Liver (tissue), 7 donors: ENCODE measurements at regions not wholly inside any gene's neighbourhood (a gene's known extent, or its start where the extent isn't known, plus 50 kb on each side); places are given as distances from the start of the nearest gene placed in this dataset.

ENCODE experiments used
- DNase-seq: peaks from one replicate; pipeline ENCODE4 v3.0.0-alpha.2; 2017; ENCODE audit warnings: low spot score
- H3K27ac ChIP-seq, 2 donors: one replicate each; pipeline ENCODE4 v1.7.0; 2013; ENCODE audit warnings: inconsistent platforms in 2 of 2, low read length in 2 of 2, control low read depth in 1 of 2, low read depth in 1 of 2, mild to moderate bottlenecking in 1 of 2
- H3K27me3 ChIP-seq, 4 donors: one replicate each; pipeline versions ENCODE4 v1.6.1 to v1.7.0; 2013; ENCODE audit warnings: low read length in 3 of 4, inconsistent platforms in 1 of 4, mild to moderate bottlenecking in 1 of 4, moderate library complexity in 1 of 4; ENCODE audit not compliant: control insufficient read depth in 4 of 4, insufficient read depth in 4 of 4
- H3K36me3 ChIP-seq, 4 donors: one replicate each; pipeline versions ENCODE4 v1.6.1 to v1.7.0; 2013; ENCODE audit warnings: low read length in 3 of 4, mild to moderate bottlenecking in 3 of 4, low read depth in 1 of 4, moderate library complexity in 1 of 4; ENCODE audit not compliant: control insufficient read depth in 4 of 4, insufficient read depth in 3 of 4
- H3K4me1 ChIP-seq, 4 donors: one replicate each; pipeline versions ENCODE4 v1.6.1 to v1.7.0; 2013; ENCODE audit warnings: low read length in 3 of 4, mild to moderate bottlenecking in 3 of 4, moderate library complexity in 1 of 4; ENCODE audit not compliant: control insufficient read depth in 4 of 4, insufficient read depth in 4 of 4
- H3K4me3 ChIP-seq, 3 donors: one replicate each; pipeline versions ENCODE4 v1.6.1 to v1.7.0; 2013; ENCODE audit warnings: low read length in 3 of 3, control low read depth in 1 of 3, low read depth in 1 of 3, mild to moderate bottlenecking in 1 of 3
- H3K9ac ChIP-seq, 2 donors: one replicate each; pipeline ENCODE4 v1.7.0; 2013; ENCODE audit warnings: low read length in 2 of 2, mild to moderate bottlenecking in 2 of 2, moderate library complexity in 2 of 2, control low read depth in 1 of 2, low read depth in 1 of 2
- H3K9me3 ChIP-seq, 4 donors: one replicate each; pipeline versions ENCODE4 v1.6.1 to v1.7.0; 2013; ENCODE audit warnings: low read length in 3 of 4; ENCODE audit not compliant: control insufficient read depth in 4 of 4
- ATF3 ChIP-seq: IDR thresholded peaks from 2 replicates; pipeline ENCODE4 v1.6.1; 2016; ENCODE audit warnings: antibody characterized with exemption
- EGR1 ChIP-seq, 2 donors: IDR thresholded peaks; 2 replicates each; pipeline ENCODE4 v1.6.1; 2016 to 2018; ENCODE audit warnings: antibody characterized with exemption in 2 of 2, low read depth in 2 of 2
- FOXA1 ChIP-seq: IDR thresholded peaks from 2 replicates; pipeline ENCODE4 v1.6.1; 2016; ENCODE audit warnings: antibody characterized with exemption
- HNF4A ChIP-seq, 2 donors: conservative IDR thresholded peaks; 2 replicates each; pipeline ENCODE4 v1.6.1; 2016; ENCODE audit warnings: antibody characterized with exemption in 2 of 2, mild to moderate bottlenecking in 2 of 2
- HNF4G ChIP-seq: IDR thresholded peaks from 2 replicates; pipeline ENCODE4 v1.6.1; 2016; ENCODE audit warnings: antibody characterized with exemption
- MAX ChIP-seq: IDR thresholded peaks from 2 replicates; pipeline ENCODE4 v1.6.1; 2016; ENCODE audit warnings: antibody characterized with exemption
- NR2F2 ChIP-seq: IDR thresholded peaks from 2 replicates; pipeline ENCODE4 v1.6.1; 2016; ENCODE audit warnings: antibody characterized with exemption
- RAD21 ChIP-seq, 2 donors: IDR thresholded peaks; 2 replicates each; pipeline ENCODE4 v1.6.1; 2016; ENCODE audit warnings: antibody characterized with exemption in 2 of 2, mild to moderate bottlenecking in 2 of 2
- REST ChIP-seq: IDR thresholded peaks from 2 replicates; pipeline ENCODE4 v1.6.1; 2016; ENCODE audit warnings: antibody characterized with exemption, mild to moderate bottlenecking
- RXRA ChIP-seq, 2 donors: IDR thresholded peaks; 2 replicates each; pipeline ENCODE4 v1.6.1; 2017 to 2018; ENCODE audit warnings: antibody characterized with exemption in 2 of 2, mild to moderate bottlenecking in 1 of 2
- SP1 ChIP-seq: IDR thresholded peaks from 2 replicates; pipeline ENCODE4 v1.6.1; 2018; ENCODE audit warnings: antibody characterized with exemption, mild to moderate bottlenecking
- YY1 ChIP-seq: IDR thresholded peaks from 2 replicates; pipeline ENCODE4 v1.6.1; 2016; ENCODE audit warnings: antibody characterized with exemption, mild to moderate bottlenecking
- ZBTB33 ChIP-seq: IDR thresholded peaks from 2 replicates; pipeline ENCODE4 v1.6.1; 2016; ENCODE audit warnings: antibody characterized with exemption
- WGBS: extraction: QIAGEN DNeasy Blood & Tissue Kit; methylation state at CpG from one replicate; pipeline ENCODE4 v1.1.7; 2013; 5-methylcytosine and 5-hydroxymethylcytosine counted together
- donor health status: healthy.
- donor health status: healthy.
- donor health status: healthy.
- donor health status: healthy.

GRCh38 chr5:163318707-163319106, 118.7 kb upstream of the CCNG1 start:
- WGBS, result 90% methylated on average over 14 of the region's 14 CpGs
- TF ChIP-seq MAX, result no peak
- no peak for TF ChIP-seq EGR1 (IDR thresholded peaks at IDR 0.05; ENCODE audit: low read depth in 2 of 2)
- TF ChIP-seq HNF4A (conservative IDR thresholded peaks at IDR 0.05), result no peak
- no peak for TF ChIP-seq FOXA1
- no peak for TF ChIP-seq RXRA (IDR thresholded peaks at IDR 0.05)
- TF ChIP-seq SP1, result no peak
- no peak for TF ChIP-seq RAD21 (IDR thresholded peaks at IDR 0.05)
- TF ChIP-seq ATF3, result no peak
- no peak for TF ChIP-seq NR2F2
- TF ChIP-seq ZBTB33, result no peak
- no peak for TF ChIP-seq YY1
- TF ChIP-seq HNF4G, result no peak
- no peaks in the 10 kb centered on the region for H3K36me3 ChIP-seq
- no peak overlapping the region for H3K27ac ChIP-seq
- no peak overlapping the region for H3K9ac ChIP-seq
- H3K4me1 ChIP-seq, result no peaks in the 10 kb centered on the region
- no peaks in the 10 kb centered on the region for H3K9me3 ChIP-seq
- no peak overlapping the region for H3K4me3 ChIP-seq
- no peak for DNase-seq
- no peaks in the 10 kb centered on the region for H3K27me3 ChIP-seq

- no peak overlapping the region for H3K27ac ChIP-seq
- H3K27me3 ChIP-seq, result no peaks in the 10 kb centered on the region
- no peaks in the 10 kb centered on the region for H3K4me1 ChIP-seq
- no peaks in the 10 kb centered on the region for H3K9me3 ChIP-seq
- WGBS, result 89% methylated on average over 2 of the region's 2 CpGs
- TF ChIP-seq HNF4A (conservative IDR thresholded peaks at IDR 0.05) (no peak), REST (no peak), RXRA (IDR thresholded peaks at IDR 0.05) (no peak), MAX (no peak)
- no peak overlapping the region for H3K4me3 ChIP-seq
- no peak overlapping the region for H3K9ac ChIP-seq
- H3K36me3 ChIP-seq, result no peaks in the 10 kb centered on the region
- DNase-seq, result no peak
These were observed 115.9 kb upstream of the CCNG1 start for GRCh38 chr5:163321511-163321910.
